HG02798 (cell line): ENCODE measurements at regions not wholly inside any gene's neighbourhood (a gene's known extent, or its start where the extent isn't known, plus 50 kb on each side); places are given as distances from the start of the nearest gene placed in this dataset.
"Not testable (repeated sequence)": the region's sequence is repeated elsewhere in the genome, so short reads cannot be mapped to it uniquely, and the experiment has no call there.

ENCODE experiments used
- ATAC-seq: cut with Tn5 transposase; IDR thresholded peaks from one replicate; pipeline ENCODE4 v1.9.1; 2021; ENCODE audit warnings: mild to moderate bottlenecking; ENCODE audit not compliant: unreplicated experiment, poor library complexity

GRCh38 chr7:3134745-3135144 is 91.1 kb upstream of the CARD11 start:
- no peak for ATAC-seq

- no peak for ATAC-seq
These were observed 92.0 kb upstream of the CARD11 start for GRCh38 chr7:3135626-3136025.

GRCh38 chr7:3138206-3138605 is 94.5 kb upstream of the CARD11 start:
- ATAC-seq, result no peak

GRCh38 chr7:3138997-3139396 is 95.3 kb upstream of the CARD11 start:
- ATAC-seq, result no peak

- ATAC-seq, result no peak
These were observed 97.2 kb upstream of the CARD11 start for GRCh38 chr7:3140834-3141233.

GRCh38 chr7:3141326-3141725 is 97.7 kb upstream of the CARD11 start:
- ATAC-seq, result no peak

- ATAC-seq, result no peak
These were observed 100.5 kb upstream of the CARD11 start for GRCh38 chr7:3143869-3144775.

- not testable (repeated sequence) for ATAC-seq
These were observed 101.1 kb upstream of the CARD11 start for GRCh38 chr7:3144776-3145125.

GRCh38 chr7:3146571-3147226 is 103.0 kb upstream of the CARD11 start:
- no peak for ATAC-seq

GRCh38 chr7:3148471-3148870 is 104.8 kb upstream of the CARD11 start:
- not testable (repeated sequence) for ATAC-seq

- no peak for ATAC-seq
These were observed 105.7 kb upstream of the CARD11 start for GRCh38 chr7:3149231-3149995.

- no peak for ATAC-seq
These were observed 106.4 kb upstream of the CARD11 start for GRCh38 chr7:3150027-3150426.

- no peak for ATAC-seq
These were observed 108.1 kb upstream of the CARD11 start for GRCh38 chr7:3151784-3152183.

- ATAC-seq, result no peak
These were observed 109.0 kb upstream of the CARD11 start for GRCh38 chr7:3152714-3153113.

- ATAC-seq, result no peak
These were observed 109.5 kb upstream of the CARD11 start for GRCh38 chr7:3153118-3153517.

- ATAC-seq, result no peak
These were observed 110.7 kb upstream of the CARD11 start for GRCh38 chr7:3154317-3154716.

GRCh38 chr7:3154881-3155494 is 111.3 kb upstream of the CARD11 start:
- ATAC-seq, result no peak

GRCh38 chr7:3156508-3156907 is 112.8 kb upstream of the CARD11 start:
- no peak for ATAC-seq

GRCh38 chr7:3157566-3158287 is 114.1 kb upstream of the CARD11 start:
- ATAC-seq, result no peak

- no peak for ATAC-seq
These were observed 114.7 kb upstream of the CARD11 start for GRCh38 chr7:3158341-3158760.
